Right lobe of liver (tissue), 4 donors: ENCODE measurements at regions not wholly inside any gene's neighbourhood (a gene's known extent, or its start where the extent isn't known, plus 50 kb on each side); places are given as distances from the start of the nearest gene placed in this dataset.

ENCODE experiments used
- POLR2A ChIP-seq: fragments of 450-650 bp; IDR thresholded peaks from one replicate; pipeline ENCODE4 v1.6.1; 2017; ENCODE audit warnings: antibody characterized with exemption, mild to moderate bottlenecking
- TF ChIP-seq, protein P1 (sequence below), 4 donors: fragments of 200-600 bp in 3 of 4; fragments of 450-650 bp in 1 of 4; IDR thresholded peaks; one replicate each; pipeline versions ENCODE4 v1.5.1 to v1.8.0; 2016 to 2022; ENCODE audit warnings: antibody characterized with exemption in 4 of 4, mild to moderate bottlenecking in 2 of 4
- donor health status: DM: no; HTN: no; CAD: no.
- donor health status: DM: no; HTN: no; CAD: no.
- donor health status: DM: no; HTN: yes; CAD: no.

DNA sequence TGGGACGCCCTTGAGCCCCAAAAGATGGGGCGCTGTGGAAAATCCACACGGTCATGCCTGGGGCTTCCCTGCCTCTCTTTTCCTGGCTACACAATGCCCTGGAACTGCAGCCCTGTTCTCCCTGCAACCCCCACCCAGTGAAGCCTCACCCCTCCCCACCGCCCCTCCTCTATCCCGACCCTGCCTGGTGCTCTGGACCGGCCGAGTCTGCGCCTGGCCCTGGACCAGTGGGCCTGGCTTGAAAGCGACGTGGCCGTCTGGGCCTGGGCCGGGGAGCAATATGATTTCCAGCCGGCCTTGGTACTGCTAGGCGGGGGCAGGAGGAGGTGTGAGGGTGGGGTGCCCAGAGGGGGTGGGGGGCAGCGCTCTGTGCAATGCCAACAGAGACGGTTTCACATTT, 71.0 kb upstream of the RNU6ATAC start:
- TF ChIP-seq, protein P1, sequence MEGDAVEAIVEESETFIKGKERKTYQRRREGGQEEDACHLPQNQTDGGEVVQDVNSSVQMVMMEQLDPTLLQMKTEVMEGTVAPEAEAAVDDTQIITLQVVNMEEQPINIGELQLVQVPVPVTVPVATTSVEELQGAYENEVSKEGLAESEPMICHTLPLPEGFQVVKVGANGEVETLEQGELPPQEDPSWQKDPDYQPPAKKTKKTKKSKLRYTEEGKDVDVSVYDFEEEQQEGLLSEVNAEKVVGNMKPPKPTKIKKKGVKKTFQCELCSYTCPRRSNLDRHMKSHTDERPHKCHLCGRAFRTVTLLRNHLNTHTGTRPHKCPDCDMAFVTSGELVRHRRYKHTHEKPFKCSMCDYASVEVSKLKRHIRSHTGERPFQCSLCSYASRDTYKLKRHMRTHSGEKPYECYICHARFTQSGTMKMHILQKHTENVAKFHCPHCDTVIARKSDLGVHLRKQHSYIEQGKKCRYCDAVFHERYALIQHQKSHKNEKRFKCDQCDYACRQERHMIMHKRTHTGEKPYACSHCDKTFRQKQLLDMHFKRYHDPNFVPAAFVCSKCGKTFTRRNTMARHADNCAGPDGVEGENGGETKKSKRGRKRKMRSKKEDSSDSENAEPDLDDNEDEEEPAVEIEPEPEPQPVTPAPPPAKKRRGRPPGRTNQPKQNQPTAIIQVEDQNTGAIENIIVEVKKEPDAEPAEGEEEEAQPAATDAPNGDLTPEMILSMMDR (IDR thresholded peaks at IDR 0.05) = no peak
- no peak for TF ChIP-seq POLR2A
